T-helper 9 cell (primary cell): ENCODE measurements at regions not wholly inside any gene's neighbourhood (a gene's known extent, or its start where the extent isn't known, plus 50 kb on each side); places are given as distances from the start of the nearest gene placed in this dataset.

Experiments used
- DNase-seq: peaks from one replicate; pipeline ENCODE4 v3.0.0-alpha.2; 2020

GRCh38 chr1:5564578-5565257, 427.5 kb downstream of the NPHP4 start:
- DNase-seq: no peak

GRCh38 chr1:5563861-5564577, 428.2 kb downstream of the NPHP4 start:
- DNase-seq: no peak

DNA sequence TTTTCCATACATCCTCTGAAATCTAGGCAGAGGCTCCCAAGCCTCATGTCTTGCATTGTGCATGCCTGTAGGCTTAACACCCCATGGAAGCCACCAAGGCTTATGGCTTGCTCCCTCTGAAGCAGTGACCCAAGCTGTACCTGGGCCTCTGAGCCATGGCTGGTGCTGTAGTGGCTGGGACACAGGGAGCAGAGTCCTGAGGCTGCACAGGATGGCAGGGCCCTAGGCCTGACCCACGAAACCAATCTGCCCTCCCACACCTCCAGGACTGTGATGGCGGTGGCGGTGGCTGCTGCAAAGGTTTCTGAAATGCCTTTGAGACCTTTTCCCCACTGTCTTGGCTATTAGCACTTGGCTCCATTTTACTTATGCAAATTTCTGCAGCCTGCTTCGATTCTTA, 429.5 kb downstream of the NPHP4 start:
- DNase-seq: no peak

DNA sequence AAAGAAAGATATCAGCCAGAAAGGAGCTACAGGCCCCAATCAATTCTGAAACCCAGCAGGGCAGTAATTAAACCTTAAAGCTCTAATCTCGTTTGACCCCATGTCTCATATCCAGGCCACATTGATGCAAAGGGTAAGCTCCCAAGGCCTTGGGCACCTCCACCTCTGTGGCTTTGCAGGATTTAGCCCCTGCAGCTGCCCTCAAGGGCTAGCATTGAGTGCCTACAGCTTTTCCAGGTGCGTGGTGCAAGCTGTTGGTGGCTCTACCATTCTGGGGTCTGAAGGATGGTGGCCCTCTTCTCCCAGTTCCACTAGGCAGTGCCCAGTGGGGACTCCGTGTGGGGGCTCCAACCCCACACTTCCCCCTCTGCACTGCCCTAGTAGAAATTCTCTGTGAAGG, 429.9 kb downstream of the NPHP4 start:
- no peak for DNase-seq

DNA sequence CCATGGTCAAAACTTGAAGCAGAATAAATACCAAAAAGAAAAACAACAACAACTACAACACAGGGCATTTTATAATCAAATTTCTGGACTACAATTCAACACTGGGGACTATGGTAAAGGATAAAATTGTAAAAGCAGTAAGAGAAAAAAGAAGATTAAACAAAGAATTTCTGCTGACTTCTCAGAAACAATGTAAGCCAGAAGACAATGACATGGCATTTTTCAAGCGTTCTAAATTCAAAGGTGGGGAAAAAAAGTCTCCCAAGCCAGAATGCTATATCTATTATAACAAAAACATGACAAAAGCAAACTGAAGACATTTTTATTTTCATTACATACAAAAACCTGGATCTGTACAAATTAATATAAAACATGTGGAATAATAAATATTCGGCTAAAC, 433.1 kb downstream of the NPHP4 start:
- DNase-seq: no peak

GRCh38 chr1:5555853-5556252, 436.4 kb downstream of the NPHP4 start:
- no peak for DNase-seq

DNA sequence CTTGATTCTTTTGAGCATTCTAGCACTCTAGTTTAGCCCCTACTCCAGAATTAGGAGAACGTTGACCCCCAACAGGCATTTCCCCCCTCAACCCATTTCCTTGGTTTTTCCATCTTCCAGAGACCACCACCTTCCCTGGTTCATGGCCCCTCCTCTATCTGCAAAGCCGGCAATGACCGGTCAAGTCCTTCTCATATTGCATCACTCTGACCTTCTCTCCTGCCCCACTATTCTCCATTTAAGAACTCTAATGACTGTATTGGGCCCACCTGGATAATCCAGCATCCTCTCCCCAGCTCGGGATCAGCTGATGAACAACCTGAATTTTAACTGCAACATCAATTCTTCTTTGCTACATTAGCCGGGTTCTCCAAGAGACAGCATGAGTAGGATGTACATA, 437.4 kb downstream of the NPHP4 start:
- DNase-seq: no peak

- DNase-seq: no peak
Observed at GRCh38 chr1:5554111-5554510, 438.1 kb downstream of the NPHP4 start.

DNA sequence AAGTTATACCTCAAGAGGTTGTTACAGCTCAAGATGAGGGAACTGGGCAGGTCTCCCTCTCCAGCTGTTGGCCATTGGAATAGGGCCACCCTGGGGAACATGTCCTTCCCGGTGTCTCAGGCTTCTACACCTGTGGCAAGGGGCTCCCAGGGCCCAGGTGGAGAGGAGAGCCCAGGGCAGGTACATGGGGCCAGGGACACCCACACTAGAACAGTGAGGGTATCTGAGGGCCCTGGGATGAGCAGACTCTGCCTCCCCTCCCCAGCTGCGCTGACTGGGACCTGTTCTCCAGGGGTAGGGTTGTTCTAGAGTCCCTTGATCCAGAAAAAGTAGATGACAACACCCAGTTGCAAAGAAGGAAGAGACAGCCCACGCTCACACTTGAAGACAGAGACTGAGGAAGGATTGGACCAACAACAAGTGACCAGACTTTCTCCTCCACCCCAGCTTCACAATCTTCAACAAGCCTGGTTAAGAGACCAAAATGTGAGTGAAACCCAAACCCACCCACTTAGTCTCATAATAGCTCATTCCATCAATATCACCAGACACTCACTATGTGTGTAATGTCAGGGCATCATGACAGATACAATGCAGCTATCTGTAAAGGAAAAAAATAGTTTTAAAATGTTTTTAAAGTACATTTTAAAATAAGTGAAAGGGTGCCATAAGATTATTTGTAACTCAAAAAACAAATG, 439.3 kb downstream of the NPHP4 start:
- no peak for DNase-seq

GRCh38 chr1:5551274-5551975, 440.8 kb downstream of the NPHP4 start:
- DNase-seq: no peak

- DNase-seq: no peak
Observed at GRCh38 chr1:5548266-5548665, 444.0 kb downstream of the NPHP4 start.

- no peak for DNase-seq
Observed at GRCh38 chr1:5543235-5543634, 449.0 kb downstream of the NPHP4 start.

- no peak for DNase-seq
Observed at GRCh38 chr1:5532811-5533210, 459.4 kb downstream of the NPHP4 start.

- no peak for DNase-seq
Observed at GRCh38 chr1:5526822-5527551, 465.2 kb downstream of the NPHP4 start.

GRCh38 chr1:5526385-5526750, 465.9 kb downstream of the NPHP4 start:
- no peak for DNase-seq

DNA sequence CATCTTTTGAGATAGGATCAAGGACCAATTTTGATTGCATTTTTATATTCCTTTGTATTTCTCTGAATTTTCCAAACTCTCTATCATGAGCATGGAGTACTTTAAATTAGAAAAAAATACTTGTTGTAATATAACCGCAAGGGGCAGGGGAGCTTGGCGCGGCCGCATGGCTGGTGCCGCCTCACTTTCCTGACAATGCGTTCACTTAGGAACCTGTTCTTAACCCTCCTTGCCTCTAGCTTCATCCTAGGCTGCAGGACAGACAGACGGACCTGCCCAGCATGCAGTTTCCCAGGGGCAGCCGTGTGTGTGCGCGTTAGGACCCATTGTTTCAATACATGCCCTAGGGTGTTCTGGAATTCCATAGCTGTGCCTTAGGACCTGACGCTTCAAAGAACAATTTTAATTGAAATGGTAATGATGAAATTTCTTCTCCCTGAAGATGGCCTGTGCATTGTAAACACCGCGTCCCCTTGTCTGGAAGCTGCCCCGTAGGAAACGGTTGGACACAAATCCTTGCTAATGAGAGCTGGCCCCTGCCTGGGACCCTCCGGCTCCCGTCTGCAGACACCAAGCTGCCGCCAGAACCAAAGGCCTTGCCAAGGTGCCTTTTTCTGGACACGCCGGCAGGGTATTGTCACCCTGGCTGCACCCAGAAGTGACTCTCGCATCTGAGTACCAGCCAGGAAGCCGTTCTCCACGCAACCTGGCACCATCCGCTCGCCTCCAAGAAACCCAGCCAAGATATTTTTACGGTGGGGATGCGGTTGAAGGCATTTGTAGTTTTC, 466.4 kb downstream of the NPHP4 start:
- no peak for DNase-seq

DNA sequence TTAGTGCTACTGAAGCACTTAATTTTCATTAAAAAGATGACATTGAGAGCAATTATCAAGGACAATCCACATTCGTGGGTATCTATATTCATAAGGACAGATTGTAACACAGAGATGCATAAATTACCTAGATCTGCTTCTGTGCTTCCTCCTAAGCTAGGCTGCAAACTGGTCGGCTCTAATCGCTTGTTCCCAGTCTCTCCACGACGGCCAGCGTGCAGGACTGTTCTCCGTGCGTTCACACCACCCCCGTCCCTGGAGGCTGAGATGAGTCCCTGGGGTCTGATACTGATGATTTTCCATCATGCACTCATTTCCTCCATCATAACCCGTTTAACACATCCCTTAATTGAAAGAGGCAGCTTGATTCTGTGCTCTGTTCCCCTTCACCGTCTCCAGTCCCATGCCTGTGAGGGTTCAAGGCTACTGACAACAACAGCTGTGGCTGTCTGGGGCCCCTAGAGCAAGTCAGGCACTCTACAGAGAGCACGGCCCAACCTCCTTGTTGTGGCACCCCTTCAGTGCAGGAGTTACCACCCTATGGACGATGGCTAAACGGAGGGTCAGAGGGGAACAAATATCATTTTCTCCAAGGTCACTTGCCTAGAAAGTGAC, 469.6 kb downstream of the NPHP4 start:
- no peak for DNase-seq

DNA sequence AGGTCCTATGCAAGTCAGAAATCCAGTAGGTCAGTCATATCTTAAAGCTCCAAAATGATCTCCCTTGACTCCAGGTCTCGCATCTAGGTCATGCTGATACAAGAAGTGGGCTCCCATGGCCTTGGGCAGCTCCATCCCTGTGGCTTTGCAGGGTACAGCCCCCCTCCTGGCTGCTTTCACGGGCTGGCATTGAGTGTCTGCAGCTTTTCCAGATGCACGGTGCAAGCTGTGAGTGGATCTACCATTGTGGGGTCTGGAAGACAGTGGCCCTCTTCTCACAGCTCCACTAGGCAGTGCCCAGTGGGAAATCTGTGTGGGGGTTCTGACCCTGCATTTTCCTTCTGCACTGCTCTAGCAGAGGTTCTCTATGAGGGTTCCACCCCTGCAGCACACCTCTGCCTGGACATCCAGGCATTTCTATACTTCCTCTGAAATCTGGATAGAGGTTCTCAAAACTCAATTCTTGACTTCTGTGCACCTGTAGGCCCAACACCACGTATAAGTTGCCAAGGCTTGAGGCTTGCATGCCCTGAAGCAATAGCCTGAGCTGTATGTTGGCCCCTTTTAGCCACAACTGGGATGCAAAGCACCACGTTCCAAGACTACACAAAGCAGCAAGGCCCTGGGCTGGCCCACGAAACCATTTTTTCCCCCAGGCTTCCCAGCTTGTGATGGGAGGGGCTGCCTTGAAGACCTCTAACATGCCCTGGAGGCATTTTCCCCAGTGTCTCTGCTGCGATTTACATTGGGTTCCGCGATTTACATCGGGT, 472.7 kb downstream of the NPHP4 start:
- DNase-seq: no peak

- DNase-seq: no peak
Observed at GRCh38 chr1:5516756-5517155, 475.5 kb downstream of the NPHP4 start.

DNA sequence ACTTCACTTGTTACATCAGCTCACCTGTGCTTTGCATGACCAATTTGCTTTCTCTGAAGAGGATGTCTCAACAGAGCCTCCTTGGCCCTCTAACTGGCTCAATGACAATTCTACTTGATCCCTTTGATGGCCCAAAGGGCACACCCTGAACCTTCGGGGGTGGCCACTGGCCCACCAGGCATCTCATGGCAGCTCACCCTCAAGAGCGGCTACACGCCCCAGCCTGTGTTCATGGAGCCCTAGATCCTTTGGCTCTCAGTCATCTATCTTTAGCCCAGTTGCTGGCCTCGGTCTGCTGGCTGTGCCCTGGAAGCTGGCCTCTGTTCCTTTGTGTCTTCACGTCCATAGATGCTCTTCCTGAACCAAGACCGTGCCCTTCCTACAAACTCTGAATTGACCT, 476.7 kb downstream of the NPHP4 start:
- DNase-seq: no peak
